ENCODE measurements at regions not wholly inside any gene's neighbourhood (a gene's known extent, or its start where the extent isn't known, plus 50 kb on each side); places are given as distances from the start of the nearest gene placed in this dataset.

DNA sequence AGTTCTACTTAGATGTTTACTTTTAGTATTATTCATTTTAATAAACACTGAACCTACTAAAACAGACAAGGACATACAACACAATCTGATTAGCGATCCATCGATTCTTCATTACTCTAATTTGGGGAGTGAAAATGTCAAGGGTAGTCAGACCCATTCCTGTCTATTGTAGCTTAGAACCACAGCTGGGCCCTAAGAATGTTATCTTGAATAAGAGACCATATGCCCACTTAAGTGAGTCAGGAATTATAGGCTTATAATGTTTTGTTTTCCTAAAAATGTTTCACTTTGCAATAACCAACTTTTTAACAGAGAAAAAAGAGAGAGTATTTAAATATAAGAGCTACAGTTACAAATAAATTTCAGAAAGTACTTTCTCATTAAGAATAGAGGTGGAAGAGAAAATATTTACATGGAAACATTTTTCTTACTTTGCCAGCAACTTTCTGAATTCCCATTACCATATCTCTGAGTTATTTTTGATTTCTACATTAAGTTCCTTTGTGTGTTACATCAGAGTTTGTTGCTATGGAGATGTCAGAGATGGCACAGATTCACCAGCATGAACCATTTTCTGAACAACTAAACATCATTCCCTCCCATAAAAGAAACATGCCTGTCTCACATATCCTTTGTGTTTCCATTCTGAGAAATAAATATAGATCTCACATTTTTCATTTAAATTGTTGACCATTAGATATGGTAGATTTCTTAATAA is 75.4 kb upstream of the SLC13A1 start:
- TF ChIP-seq EZH2 (IDR thresholded peaks at IDR 0.05; ENCODE audit: borderline replicate concordance, insufficient read depth, low read length, poor library complexity, severe bottlenecking), result no peak
- TF ChIP-seq RAD21 (conservative IDR thresholded peaks at IDR 0.05), result no peak
- TF ChIP-seq SMC3 (conservative IDR thresholded peaks at IDR 0.05; ENCODE audit: poor library complexity), result no peak
- TF ChIP-seq MXI1 (conservative IDR thresholded peaks at IDR 0.05; ENCODE audit: poor library complexity, severe bottlenecking), result no peak
- TF ChIP-seq, protein P1, sequence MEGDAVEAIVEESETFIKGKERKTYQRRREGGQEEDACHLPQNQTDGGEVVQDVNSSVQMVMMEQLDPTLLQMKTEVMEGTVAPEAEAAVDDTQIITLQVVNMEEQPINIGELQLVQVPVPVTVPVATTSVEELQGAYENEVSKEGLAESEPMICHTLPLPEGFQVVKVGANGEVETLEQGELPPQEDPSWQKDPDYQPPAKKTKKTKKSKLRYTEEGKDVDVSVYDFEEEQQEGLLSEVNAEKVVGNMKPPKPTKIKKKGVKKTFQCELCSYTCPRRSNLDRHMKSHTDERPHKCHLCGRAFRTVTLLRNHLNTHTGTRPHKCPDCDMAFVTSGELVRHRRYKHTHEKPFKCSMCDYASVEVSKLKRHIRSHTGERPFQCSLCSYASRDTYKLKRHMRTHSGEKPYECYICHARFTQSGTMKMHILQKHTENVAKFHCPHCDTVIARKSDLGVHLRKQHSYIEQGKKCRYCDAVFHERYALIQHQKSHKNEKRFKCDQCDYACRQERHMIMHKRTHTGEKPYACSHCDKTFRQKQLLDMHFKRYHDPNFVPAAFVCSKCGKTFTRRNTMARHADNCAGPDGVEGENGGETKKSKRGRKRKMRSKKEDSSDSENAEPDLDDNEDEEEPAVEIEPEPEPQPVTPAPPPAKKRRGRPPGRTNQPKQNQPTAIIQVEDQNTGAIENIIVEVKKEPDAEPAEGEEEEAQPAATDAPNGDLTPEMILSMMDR (IDR thresholded peaks at IDR 0.05; ENCODE audit: poor library complexity, severe bottlenecking), result no peak
- peak; percentile 68 for TF ChIP-seq POLR2AphosphoS5 (IDR thresholded peaks at IDR 0.05)
- TF ChIP-seq EP300 (conservative IDR thresholded peaks at IDR 0.05; ENCODE audit: poor library complexity, severe bottlenecking), result peak; percentile 81
- no peak for TF ChIP-seq TAF1 (IDR thresholded peaks at IDR 0.05; ENCODE audit: low read depth)
- TF ChIP-seq, protein P2, sequence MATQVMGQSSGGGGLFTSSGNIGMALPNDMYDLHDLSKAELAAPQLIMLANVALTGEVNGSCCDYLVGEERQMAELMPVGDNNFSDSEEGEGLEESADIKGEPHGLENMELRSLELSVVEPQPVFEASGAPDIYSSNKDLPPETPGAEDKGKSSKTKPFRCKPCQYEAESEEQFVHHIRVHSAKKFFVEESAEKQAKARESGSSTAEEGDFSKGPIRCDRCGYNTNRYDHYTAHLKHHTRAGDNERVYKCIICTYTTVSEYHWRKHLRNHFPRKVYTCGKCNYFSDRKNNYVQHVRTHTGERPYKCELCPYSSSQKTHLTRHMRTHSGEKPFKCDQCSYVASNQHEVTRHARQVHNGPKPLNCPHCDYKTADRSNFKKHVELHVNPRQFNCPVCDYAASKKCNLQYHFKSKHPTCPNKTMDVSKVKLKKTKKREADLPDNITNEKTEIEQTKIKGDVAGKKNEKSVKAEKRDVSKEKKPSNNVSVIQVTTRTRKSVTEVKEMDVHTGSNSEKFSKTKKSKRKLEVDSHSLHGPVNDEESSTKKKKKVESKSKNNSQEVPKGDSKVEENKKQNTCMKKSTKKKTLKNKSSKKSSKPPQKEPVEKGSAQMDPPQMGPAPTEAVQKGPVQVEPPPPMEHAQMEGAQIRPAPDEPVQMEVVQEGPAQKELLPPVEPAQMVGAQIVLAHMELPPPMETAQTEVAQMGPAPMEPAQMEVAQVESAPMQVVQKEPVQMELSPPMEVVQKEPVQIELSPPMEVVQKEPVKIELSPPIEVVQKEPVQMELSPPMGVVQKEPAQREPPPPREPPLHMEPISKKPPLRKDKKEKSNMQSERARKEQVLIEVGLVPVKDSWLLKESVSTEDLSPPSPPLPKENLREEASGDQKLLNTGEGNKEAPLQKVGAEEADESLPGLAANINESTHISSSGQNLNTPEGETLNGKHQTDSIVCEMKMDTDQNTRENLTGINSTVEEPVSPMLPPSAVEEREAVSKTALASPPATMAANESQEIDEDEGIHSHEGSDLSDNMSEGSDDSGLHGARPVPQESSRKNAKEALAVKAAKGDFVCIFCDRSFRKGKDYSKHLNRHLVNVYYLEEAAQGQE (IDR thresholded peaks at IDR 0.05; ENCODE audit: borderline replicate concordance), result peak; percentile 29
- Histone ChIP-seq H3F3A (ENCODE audit: insufficient read depth, low read length, poor library complexity, severe bottlenecking) (no peaks in the 10 kb centered on the region), H3K36me3 (ENCODE audit: insufficient read depth, low read length) (no peaks in the 10 kb centered on the region), H3K27ac (ENCODE audit: low read length) (peak overlapping the region; percentile 90), H3K4me2 (ENCODE audit: low read length) (peak overlapping the region; percentile 22), H3K9me3 (ENCODE audit: low read length) (no peaks in the 10 kb centered on the region), H3K9ac (ENCODE audit: low read length) (peak overlapping the region; percentile 28), H3K9me2 (ENCODE audit: insufficient read depth, low read length) (no peaks in the 10 kb centered on the region), H2AFZ (ENCODE audit: low read depth, low read length) (peak overlapping the region; percentile 35), H3K4me3 (ENCODE audit: low read length) (peak overlapping the region; percentile 4), H4K20me1 (ENCODE audit: insufficient read depth) (no peaks in the 10 kb centered on the region), H3K79me2 (replicated peaks; ENCODE audit: insufficient read depth, low read length) (no peaks in the 10 kb centered on the region), H3K27me3 (ENCODE audit: insufficient read depth, low read depth, low read length) (no peaks in the 10 kb centered on the region)

DNA sequence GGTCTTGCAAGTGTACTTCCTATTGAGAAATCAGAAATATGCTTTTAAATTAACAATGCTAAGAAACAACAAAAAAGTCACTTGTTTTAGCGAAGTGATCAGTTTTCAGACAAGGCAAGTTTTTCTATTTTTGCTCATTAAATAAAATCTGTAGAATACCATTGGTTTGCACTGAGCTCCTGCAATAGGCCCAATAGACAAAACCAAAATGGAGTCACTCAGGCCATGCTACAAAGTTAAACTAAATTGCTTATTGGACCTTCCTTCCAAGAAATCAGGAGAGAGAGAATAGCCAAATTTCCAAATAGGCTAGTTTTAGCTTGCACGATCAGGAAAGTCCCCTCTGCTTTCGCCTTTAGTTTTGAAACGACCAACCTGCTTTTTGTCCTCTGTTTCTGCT is 73.4 kb upstream of the SLC13A1 start:
- no peaks in the 10 kb centered on the region for H3F3A ChIP-seq (ENCODE audit: insufficient read depth, low read length, poor library complexity, severe bottlenecking)
- H3K9ac ChIP-seq (ENCODE audit: low read length), result no peak overlapping the region
- no peaks in the 10 kb centered on the region for H3K9me3 ChIP-seq (ENCODE audit: low read length)
- H3K4me3 ChIP-seq (ENCODE audit: low read length), result no peak overlapping the region
- no peaks in the 10 kb centered on the region for H3K36me3 ChIP-seq (ENCODE audit: insufficient read depth, low read length)
- H3K27ac ChIP-seq (ENCODE audit: low read length), result no peak overlapping the region
- H3K9me2 ChIP-seq (ENCODE audit: insufficient read depth, low read length), result no peaks in the 10 kb centered on the region
- no peak overlapping the region for H3K4me2 ChIP-seq (ENCODE audit: low read length)
- H3K27me3 ChIP-seq (ENCODE audit: insufficient read depth, low read depth, low read length), result no peaks in the 10 kb centered on the region
- H2AFZ ChIP-seq (ENCODE audit: low read depth, low read length), result no peak overlapping the region
- H3K79me2 ChIP-seq (replicated peaks; ENCODE audit: insufficient read depth, low read length), result no peaks in the 10 kb centered on the region
- TF ChIP-seq RAD21 (conservative IDR thresholded peaks at IDR 0.05) (no peak), SMC3 (conservative IDR thresholded peaks at IDR 0.05; ENCODE audit: poor library complexity) (no peak), TAF1 (IDR thresholded peaks at IDR 0.05; ENCODE audit: low read depth) (no peak), EP300 (conservative IDR thresholded peaks at IDR 0.05; ENCODE audit: poor library complexity, severe bottlenecking) (no peak), EZH2 (IDR thresholded peaks at IDR 0.05; ENCODE audit: borderline replicate concordance, insufficient read depth, low read length, poor library complexity, severe bottlenecking) (no peak), POLR2AphosphoS5 (IDR thresholded peaks at IDR 0.05) (no peak), MXI1 (conservative IDR thresholded peaks at IDR 0.05; ENCODE audit: poor library complexity, severe bottlenecking) (no peak)
- TF ChIP-seq, protein P2 (IDR thresholded peaks at IDR 0.05; ENCODE audit: borderline replicate concordance), result no peak
- TF ChIP-seq, protein P1 (IDR thresholded peaks at IDR 0.05; ENCODE audit: poor library complexity, severe bottlenecking), result no peak
- H4K20me1 ChIP-seq (ENCODE audit: insufficient read depth), result no peaks in the 10 kb centered on the region

Data from neural cell (in vitro differentiated cells).